ENCODE measurements at regions not wholly inside any gene's neighbourhood (a gene's known extent, or its start where the extent isn't known, plus 50 kb on each side); places are given as distances from the start of the nearest gene placed in this dataset.
"Not testable (repeated sequence)": the region's sequence is repeated elsewhere in the genome, so short reads cannot be mapped to it uniquely, and the experiment has no call there.

- DNase-seq = no peak
These were observed 320.4 kb upstream of the CRIM1 start for GRCh38 chr2:36035137-36035536.

- DNase-seq = no peak
These were observed 323.5 kb upstream of the CRIM1 start for GRCh38 chr2:36032046-36032445.

- DNase-seq = no peak
These were observed 324.1 kb upstream of the CRIM1 start for GRCh38 chr2:36031471-36031870.

GRCh38 chr2:36027616-36028015 is 328.0 kb upstream of the CRIM1 start:
- DNase-seq = peak in 1 of 3 experiments; percentile 32

GRCh38 chr2:36013064-36013463 is 342.5 kb upstream of the CRIM1 start:
- DNase-seq = no peak

- DNase-seq = no peak
These were observed 349.1 kb upstream of the CRIM1 start for GRCh38 chr2:36006444-36006843.

- no peak for DNase-seq
These were observed 352.6 kb upstream of the CRIM1 start for GRCh38 chr2:36002941-36003340.

GRCh38 chr2:35997488-35997887 is 358.1 kb upstream of the CRIM1 start:
- DNase-seq = no peak

- peak in 2 of 3 experiments; percentile 58 to 91 for DNase-seq
These were observed 366.1 kb upstream of the CRIM1 start for GRCh38 chr2:35989503-35989902.

- DNase-seq = no peak
These were observed 366.5 kb upstream of the CRIM1 start for GRCh38 chr2:35989040-35989439.

GRCh38 chr2:35986871-35987270 is 368.7 kb upstream of the CRIM1 start:
- no peak for DNase-seq

- no peak for DNase-seq
These were observed 377.4 kb upstream of the CRIM1 start for GRCh38 chr2:35978218-35978617.

GRCh38 chr2:35976611-35977010 is 379.0 kb upstream of the CRIM1 start:
- DNase-seq = no peak

- peak in 2 of 3 experiments; percentile 21 to 76 for DNase-seq
These were observed 381.8 kb upstream of the CRIM1 start for GRCh38 chr2:35973737-35974132.

- peak in 2 of 3 experiments; percentile 36 to 79 for DNase-seq
These were observed 382.3 kb upstream of the CRIM1 start for GRCh38 chr2:35973132-35973736.

- DNase-seq = no peak
These were observed 391.8 kb upstream of the CRIM1 start for GRCh38 chr2:35963824-35964223.

GRCh38 chr2:35963357-35963756 is 392.2 kb upstream of the CRIM1 start:
- DNase-seq = no peak

- no peak for DNase-seq
These were observed 392.9 kb upstream of the CRIM1 start for GRCh38 chr2:35962585-35963146.

GRCh38 chr2:35960596-35960995 is 395.0 kb upstream of the CRIM1 start:
- DNase-seq = no peak

- not testable (repeated sequence) for DNase-seq
These were observed 398.5 kb upstream of the CRIM1 start for GRCh38 chr2:35957053-35957452.

- no peak for DNase-seq
These were observed 409.1 kb upstream of the CRIM1 start for GRCh38 chr2:35946478-35946877.

- no peak for DNase-seq
These were observed 416.7 kb upstream of the CRIM1 start for GRCh38 chr2:35938838-35939237.

- no peak for DNase-seq
These were observed 422.5 kb upstream of the CRIM1 start for GRCh38 chr2:35933031-35933430.

- no peak for DNase-seq
These were observed 423.2 kb upstream of the CRIM1 start for GRCh38 chr2:35932276-35932963.

GRCh38 chr2:35931626-35932025 is 424.0 kb upstream of the CRIM1 start:
- DNase-seq = no peak

Data from NCI-H1417 (cell line).